ENCODE measurements at regions not wholly inside any gene's neighbourhood (a gene's known extent, or its start where the extent isn't known, plus 50 kb on each side); places are given as distances from the start of the nearest gene placed in this dataset.

GRCh38 chr5:124462751-124463150 lies 283.7 kb downstream of the ZNF608 start:
- no peak for TF ChIP-seq CTCF (IDR thresholded peaks at IDR 0.05)
- TF ChIP-seq POLR2A (IDR thresholded peaks at IDR 0.05) = no peak

Data from thyroid gland (tissue), 4 donors.